Psoas muscle (tissue), 7 donors: ENCODE measurements at regions not wholly inside any gene's neighbourhood (a gene's known extent, or its start where the extent isn't known, plus 50 kb on each side); places are given as distances from the start of the nearest gene placed in this dataset.

Experiments used
- ATAC-seq, 4 donors: fragments of 200-7000 bp; cut with Tn5 transposase; one replicate each; pipeline ENCODE4 v1.9.1; 2020; ENCODE audit warnings: moderate library complexity in 3 of 4, mild to moderate bottlenecking in 2 of 4
- DNase-seq, 2 donors: peaks; one replicate each; pipeline ENCODE4 v3.0.0-alpha.2; 2020
- H3K27ac ChIP-seq: fragments of 200-600 bp; one replicate; pipeline ENCODE4 v1.8.0; 2022
- H3K27me3 ChIP-seq, 3 donors: fragments of 200-600 bp in 1 of 3; one replicate each; pipeline versions ENCODE4 v1.6.1 to v1.8.0; 2013 to 2022; ENCODE audit warnings: low read length in 2 of 3, mild to moderate bottlenecking in 2 of 3, moderate library complexity in 1 of 3; ENCODE audit not compliant: insufficient read depth in 3 of 3
- H3K36me3 ChIP-seq, 2 donors: fragments of 200-600 bp in 1 of 2; one replicate each; pipeline versions ENCODE4 v1.6.1 to v1.8.0; 2013 to 2022; ENCODE audit warnings: low read depth in 1 of 2, mild to moderate bottlenecking in 1 of 2, moderate library complexity in 1 of 2; ENCODE audit not compliant: insufficient read depth in 1 of 2
- H3K4me1 ChIP-seq: fragments of 200-600 bp; one replicate; pipeline ENCODE4 v1.8.0; 2022
- H3K4me3 ChIP-seq: fragments of 200-600 bp; one replicate; pipeline ENCODE4 v1.8.0; 2022; ENCODE audit warnings: mild to moderate bottlenecking
- H3K9me3 ChIP-seq: fragments of 200-600 bp; one replicate; pipeline ENCODE4 v1.8.0; 2022
- CTCF ChIP-seq: fragments of 200-600 bp; IDR thresholded peaks from one replicate; pipeline ENCODE4 v1.8.0; 2022; ENCODE audit warnings: antibody characterized with exemption
- WGBS, 3 donors: extraction: QIAGEN DNeasy Blood & Tissue Kit; methylation state at CpG; one replicate each; pipeline versions ENCODE4 v1.1.6 to v1.1.7; 2013; 5-methylcytosine and 5-hydroxymethylcytosine counted together
- intact Hi-C, 2 donors: fragments of 100-400 bp; cut with DNase I; formaldehyde crosslinking; loops; one replicate each; pipeline versions ENCODE4 v1.11.0 to v1.14.2; 2022
- donor health status: healthy with polysubstance abuse.
- donor health status: DM: no; HTN: no; CAD: no; lungs with moderate emphysema.
- donor health status: Bipolar disorder and iron deficiency.
- donor health status: healthy.
- donor health status: DM: yes; HTN: yes; CAD: no.
- donor health status: DM: no; HTN: no; CAD: no.
- donor health status: DM: yes; HTN: yes; CAD: no.

- Histone ChIP-seq H3K27me3 (no peaks in the 10 kb centered on the region), H3K4me3 (no peak overlapping the region), H3K36me3 (no peaks in the 10 kb centered on the region), H3K27ac (no peak overlapping the region), H3K4me1 (no peaks in the 10 kb centered on the region), H3K9me3 (no peaks in the 10 kb centered on the region)
- ATAC-seq (no peak), DNase-seq (no peak)
- intact Hi-C loops = no loop called here
- no peak for TF ChIP-seq CTCF
Measured at GRCh38 chr5:20608567-20608966, 620.6 kb upstream of the CDH18 start.

DNA sequence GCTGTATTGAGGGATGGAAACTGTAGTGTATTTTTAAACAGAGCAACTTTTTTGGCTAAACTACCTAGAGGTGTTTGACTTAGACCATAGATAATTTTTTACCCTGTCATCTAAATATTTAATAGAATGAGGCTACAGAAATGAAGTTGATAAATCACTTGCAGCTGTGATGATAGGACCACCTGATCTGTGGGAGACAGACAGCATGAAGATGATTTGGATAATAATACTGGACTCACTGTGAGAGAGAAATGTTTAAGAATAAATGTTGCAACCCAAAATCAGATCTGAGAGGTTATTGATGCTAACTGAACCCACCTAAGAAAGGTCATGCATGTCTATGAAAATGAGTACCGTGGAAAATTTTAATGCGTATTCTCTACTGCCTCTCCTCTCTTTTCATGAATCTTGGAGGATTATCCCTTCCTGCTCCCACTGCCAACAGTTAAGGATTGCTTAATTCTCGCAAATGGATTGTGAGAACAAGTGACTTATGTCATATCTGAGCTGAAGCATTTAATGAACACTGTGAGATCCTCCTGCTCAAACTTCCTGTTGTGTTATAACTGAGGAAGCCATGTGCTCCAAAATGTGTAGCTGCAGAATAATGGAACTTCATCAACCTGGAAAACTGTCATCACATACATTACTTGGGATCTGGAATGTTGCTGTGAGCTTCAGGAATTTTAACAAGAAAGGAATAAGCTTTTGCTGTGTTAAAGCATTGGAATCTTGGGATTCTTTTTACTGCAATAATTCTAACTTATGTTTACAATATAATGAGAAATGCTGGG lies 617.9 kb upstream of the CDH18 start:
- H3K9me3 ChIP-seq = no peaks in the 10 kb centered on the region
- intact Hi-C loops = no loop called here
- DNase-seq (no peak), ATAC-seq (peak in 1 of 4 donors; percentile 30)
- TF ChIP-seq CTCF = no peak
- 22 to 42% (median 31%) methylated on average over 3 of the region's 3 CpGs for WGBS, 3 donors
- H3K36me3 ChIP-seq = no peaks in the 10 kb centered on the region
- no peaks in the 10 kb centered on the region for H3K27me3 ChIP-seq
- H3K4me3 ChIP-seq = no peak overlapping the region
- no peaks in the 10 kb centered on the region for H3K4me1 ChIP-seq
- no peak overlapping the region for H3K27ac ChIP-seq

GRCh38 chr5:20604992-20605391 lies 617.0 kb upstream of the CDH18 start:
- TF ChIP-seq CTCF = no peak
- Histone ChIP-seq H3K36me3 (no peaks in the 10 kb centered on the region), H3K27me3 (no peaks in the 10 kb centered on the region), H3K27ac (no peak overlapping the region), H3K9me3 (no peaks in the 10 kb centered on the region), H3K4me3 (no peak overlapping the region), H3K4me1 (no peaks in the 10 kb centered on the region)
- 54 to 65% (median 55%) methylated on average over 6 to 8 of the region's 8 CpGs for WGBS, 3 donors
- no peak for DNase-seq
- intact Hi-C loops = no loop called here
- peak in 2 of 4 donors; percentile 23 to 30 for ATAC-seq

GRCh38 chr5:20601678-20602100 lies 613.7 kb upstream of the CDH18 start:
- DNase-seq = no peak

More at GRCh38 chr5:20601678-20602100, 613.7 kb upstream of the CDH18 start:
- TF ChIP-seq CTCF = no peak
- Histone ChIP-seq H3K4me1 (no peaks in the 10 kb centered on the region), H3K36me3 (no peaks in the 10 kb centered on the region), H3K4me3 (no peak overlapping the region), H3K27ac (no peak overlapping the region), H3K9me3 (no peaks in the 10 kb centered on the region), H3K27me3 (no peaks in the 10 kb centered on the region)
- 65 to 72% (median 66%) methylated on average over 4 of the region's 4 CpGs for WGBS, 3 donors
- no peak for ATAC-seq
- intact Hi-C loops = no loop called here
